IMR-90 (cell line): ENCODE measurements at regions not wholly inside any gene's neighbourhood (a gene's known extent, or its start where the extent isn't known, plus 50 kb on each side); places are given as distances from the start of the nearest gene placed in this dataset.

Experiments
- BHLHE40 ChIP-seq: fragments of 150-350 bp; IDR thresholded peaks from 2 replicates; pipeline ENCODE4 v1.6.1; 2016; ENCODE audit warnings: mild to moderate bottlenecking, low read depth, low read length
- CEBPB ChIP-seq: IDR thresholded peaks from 2 replicates; pipeline ENCODE4 v1.6.1; 2012; ENCODE audit warnings: low read depth, low read length, improper control_type of control experiment
- CHD1 ChIP-seq: IDR thresholded peaks from 2 replicates; pipeline ENCODE4 v1.6.1; 2012; ENCODE audit warnings: low read depth, low read length, improper control_type of control experiment
- MAFK ChIP-seq: IDR thresholded peaks from 2 replicates; pipeline ENCODE4 v1.6.1; 2012; ENCODE audit warnings: low read depth, low read length, improper control_type of control experiment
- MAZ ChIP-seq: IDR thresholded peaks from 2 replicates; pipeline ENCODE4 v1.6.1; 2012; ENCODE audit warnings: low read depth, mild to moderate bottlenecking, low read length, improper control_type of control experiment, moderate library complexity, borderline replicate concordance
- POLR2A ChIP-seq: IDR thresholded peaks from 2 replicates; pipeline ENCODE4 v1.6.1; 2012; ENCODE audit warnings: mild to moderate bottlenecking, low read depth, low read length
- RAD21 ChIP-seq: IDR thresholded peaks from 2 replicates; pipeline ENCODE4 v1.6.1; 2012; ENCODE audit warnings: low read length, improper control_type of control experiment
- RCOR1 ChIP-seq: IDR thresholded peaks from 2 replicates; pipeline ENCODE4 v1.6.1; 2012; ENCODE audit warnings: mild to moderate bottlenecking, low read length, improper control_type of control experiment; ENCODE audit not compliant: insufficient replicate concordance
- SMC3 ChIP-seq: fragments of 150-350 bp; IDR thresholded peaks from 2 replicates; pipeline ENCODE4 v1.6.1; 2016; ENCODE audit warnings: low read depth, mild to moderate bottlenecking, antibody characterized with exemption, low read length, moderate library complexity
- TF ChIP-seq, protein P1 (sequence below): conservative IDR thresholded peaks from 2 replicates; pipeline ENCODE4 v1.5.1; 2012; ENCODE audit warnings: mild to moderate bottlenecking, low read depth, low read length, improper control_type of control experiment
- TF ChIP-seq, protein P2 (sequence below): fragments of 150-350 bp; IDR thresholded peaks from 2 replicates; pipeline ENCODE4 v1.6.1; 2017; ENCODE audit warnings: mild to moderate bottlenecking, antibody characterized with exemption, low read length, low read depth

GRCh38 chr2:59830601-59831000, 722.9 kb downstream of the BCL11A start:
- TF ChIP-seq, protein P1, sequence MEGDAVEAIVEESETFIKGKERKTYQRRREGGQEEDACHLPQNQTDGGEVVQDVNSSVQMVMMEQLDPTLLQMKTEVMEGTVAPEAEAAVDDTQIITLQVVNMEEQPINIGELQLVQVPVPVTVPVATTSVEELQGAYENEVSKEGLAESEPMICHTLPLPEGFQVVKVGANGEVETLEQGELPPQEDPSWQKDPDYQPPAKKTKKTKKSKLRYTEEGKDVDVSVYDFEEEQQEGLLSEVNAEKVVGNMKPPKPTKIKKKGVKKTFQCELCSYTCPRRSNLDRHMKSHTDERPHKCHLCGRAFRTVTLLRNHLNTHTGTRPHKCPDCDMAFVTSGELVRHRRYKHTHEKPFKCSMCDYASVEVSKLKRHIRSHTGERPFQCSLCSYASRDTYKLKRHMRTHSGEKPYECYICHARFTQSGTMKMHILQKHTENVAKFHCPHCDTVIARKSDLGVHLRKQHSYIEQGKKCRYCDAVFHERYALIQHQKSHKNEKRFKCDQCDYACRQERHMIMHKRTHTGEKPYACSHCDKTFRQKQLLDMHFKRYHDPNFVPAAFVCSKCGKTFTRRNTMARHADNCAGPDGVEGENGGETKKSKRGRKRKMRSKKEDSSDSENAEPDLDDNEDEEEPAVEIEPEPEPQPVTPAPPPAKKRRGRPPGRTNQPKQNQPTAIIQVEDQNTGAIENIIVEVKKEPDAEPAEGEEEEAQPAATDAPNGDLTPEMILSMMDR = no peak
- TF ChIP-seq SMC3 = no peak
- no peak for TF ChIP-seq POLR2A
- TF ChIP-seq, protein P2, sequence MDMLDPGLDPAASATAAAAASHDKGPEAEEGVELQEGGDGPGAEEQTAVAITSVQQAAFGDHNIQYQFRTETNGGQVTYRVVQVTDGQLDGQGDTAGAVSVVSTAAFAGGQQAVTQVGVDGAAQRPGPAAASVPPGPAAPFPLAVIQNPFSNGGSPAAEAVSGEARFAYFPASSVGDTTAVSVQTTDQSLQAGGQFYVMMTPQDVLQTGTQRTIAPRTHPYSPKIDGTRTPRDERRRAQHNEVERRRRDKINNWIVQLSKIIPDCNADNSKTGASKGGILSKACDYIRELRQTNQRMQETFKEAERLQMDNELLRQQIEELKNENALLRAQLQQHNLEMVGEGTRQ = no peak
- TF ChIP-seq BHLHE40 = no peak
- TF ChIP-seq RAD21 = no peak
- no peak for TF ChIP-seq MAZ
- TF ChIP-seq CEBPB = no peak
- TF ChIP-seq CHD1 = no peak
- TF ChIP-seq RCOR1 = no peak
- no peak for TF ChIP-seq MAFK
